NCI-H1092 treated with DMSO at 0.1 percent for 48 hours (cell line): ENCODE measurements at regions not wholly inside any gene's neighbourhood (a gene's known extent, or its start where the extent isn't known, plus 50 kb on each side); places are given as distances from the start of the nearest gene placed in this dataset.
A peak's percentile ranks its signal among the peaks of the same experiment; 100 is the strongest.
"Not testable (repeated sequence)": the region's sequence is repeated elsewhere in the genome, so short reads cannot be mapped to it uniquely, and the experiment has no call there.

Experiments
- DNase-seq: peaks from one replicate; lab custom pipeline; 2025; lab: John Stamatoyannopoulos, UW

GRCh38 chr5:158606233-158606632, 493.5 kb downstream of the EBF1 start:
- DNase-seq, result no peak

- no peak for DNase-seq
Measured at GRCh38 chr5:158602981-158603380, 496.7 kb downstream of the EBF1 start.

GRCh38 chr5:158601118-158601517, 498.6 kb downstream of the EBF1 start:
- DNase-seq, result no peak

GRCh38 chr5:158600679-158601078, 499.0 kb downstream of the EBF1 start:
- DNase-seq, result no peak

- no peak for DNase-seq
Measured at GRCh38 chr5:158599157-158599556, 500.6 kb downstream of the EBF1 start.

- no peak for DNase-seq
Measured at GRCh38 chr5:158594595-158595242, 505.0 kb downstream of the EBF1 start.

- DNase-seq, result no peak
Measured at GRCh38 chr5:158593925-158594324, 505.8 kb downstream of the EBF1 start.

GRCh38 chr5:158591301-158591863, 508.3 kb downstream of the EBF1 start:
- peak; percentile 62 for DNase-seq

- peak; percentile 57 for DNase-seq
Measured at GRCh38 chr5:158590746-158591300, 508.9 kb downstream of the EBF1 start.

GRCh38 chr5:158589939-158590338, 509.8 kb downstream of the EBF1 start:
- no peak for DNase-seq

GRCh38 chr5:158588617-158589016, 511.1 kb downstream of the EBF1 start:
- no peak for DNase-seq

GRCh38 chr5:158586054-158586453, 513.7 kb downstream of the EBF1 start:
- DNase-seq, result no peak

GRCh38 chr5:158582669-158583068, 517.0 kb downstream of the EBF1 start:
- DNase-seq, result not testable (repeated sequence)

- DNase-seq, result no peak
Measured at GRCh38 chr5:158573829-158574228, 525.9 kb downstream of the EBF1 start.

GRCh38 chr5:158570502-158570901, 529.2 kb downstream of the EBF1 start:
- no peak for DNase-seq

GRCh38 chr5:158569534-158569933, 530.2 kb downstream of the EBF1 start:
- DNase-seq, result no peak

- DNase-seq, result no peak
Measured at GRCh38 chr5:158565017-158565789, 534.5 kb downstream of the EBF1 start.

- DNase-seq, result no peak
Measured at GRCh38 chr5:158563760-158564390, 535.8 kb downstream of the EBF1 start.

GRCh38 chr5:158561562-158562190, 538.0 kb downstream of the EBF1 start:
- no peak for DNase-seq

- no peak for DNase-seq
Measured at GRCh38 chr5:158560170-158560569, 539.5 kb downstream of the EBF1 start.

- no peak for DNase-seq
Measured at GRCh38 chr5:158559643-158560042, 540.1 kb downstream of the EBF1 start.

- no peak for DNase-seq
Measured at GRCh38 chr5:158559066-158559465, 540.6 kb downstream of the EBF1 start.
